Osteocyte (in vitro differentiated cells): ENCODE measurements at regions not wholly inside any gene's neighbourhood (a gene's known extent, or its start where the extent isn't known, plus 50 kb on each side); places are given as distances from the start of the nearest gene placed in this dataset.

ENCODE experiments used
- DNase-seq: peaks from one replicate; pipeline ENCODE4 v3.0.0; 2021; ENCODE audit warnings: mixed read lengths; ENCODE audit not compliant: unreplicated experiment; ENCODE audit errors: extremely low spot score
- H3K27ac Mint-ChIP-seq: one replicate; pipeline ENCODE4 v1.8.0; 2021; ENCODE audit warnings: mild to moderate bottlenecking, mixed read lengths; ENCODE audit not compliant: unreplicated experiment
- H3K27me3 Mint-ChIP-seq: one replicate; pipeline ENCODE4 v1.8.0; 2021; ENCODE audit warnings: mixed read lengths; ENCODE audit not compliant: unreplicated experiment
- H3K36me3 Mint-ChIP-seq: one replicate; pipeline ENCODE4 v1.8.0; 2021; ENCODE audit warnings: mixed read lengths; ENCODE audit not compliant: unreplicated experiment
- H3K4me1 Mint-ChIP-seq: one replicate; pipeline ENCODE4 v1.8.0; 2021; ENCODE audit warnings: mixed read lengths; ENCODE audit not compliant: unreplicated experiment
- H3K4me3 Mint-ChIP-seq: one replicate; pipeline ENCODE4 v1.8.0; 2021; ENCODE audit warnings: mild to moderate bottlenecking, moderate library complexity, mixed read lengths; ENCODE audit not compliant: unreplicated experiment
- H3K9me3 Mint-ChIP-seq: one replicate; pipeline ENCODE4 v1.8.0; 2021; ENCODE audit warnings: mixed read lengths; ENCODE audit not compliant: unreplicated experiment
- TF ChIP-seq, protein P1 (sequence below): fragments of 200-600 bp; sonication (generic); IDR thresholded peaks from 2 replicates; pipeline ENCODE4 v1.5.0; 2021; ENCODE audit warnings: antibody characterized with exemption, mild to moderate bottlenecking, moderate library complexity

DNA sequence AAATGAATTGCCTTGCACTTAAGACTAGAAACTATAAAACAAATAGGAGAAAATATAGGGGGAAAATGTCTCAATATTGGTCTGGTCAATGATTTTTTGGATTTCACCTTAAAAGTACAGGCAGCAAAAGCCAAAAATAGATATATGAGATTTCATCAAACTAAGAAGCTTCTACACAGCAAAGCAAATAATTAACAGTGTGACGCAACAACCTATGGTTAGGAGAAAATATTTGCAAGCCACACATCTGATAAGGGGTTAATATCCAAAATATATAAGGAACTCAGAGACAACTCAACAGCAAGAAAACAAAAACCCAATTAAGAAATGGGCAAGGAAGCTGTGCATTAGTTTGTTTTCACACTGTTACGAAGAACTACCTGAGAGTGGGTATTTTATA lies 89.1 kb downstream of the MAIP1 start:
- Mint-ChIP-seq H3K27me3 (no peaks in the 10 kb centered on the region), H3K36me3 (no peaks in the 10 kb centered on the region), H3K4me3 (no peak overlapping the region), H3K9me3 (peaks cover 16% of the 10 kb centered on the region), H3K4me1 (peaks cover 24% of the 10 kb centered on the region), H3K27ac (no peak overlapping the region)
- TF ChIP-seq, protein P1, sequence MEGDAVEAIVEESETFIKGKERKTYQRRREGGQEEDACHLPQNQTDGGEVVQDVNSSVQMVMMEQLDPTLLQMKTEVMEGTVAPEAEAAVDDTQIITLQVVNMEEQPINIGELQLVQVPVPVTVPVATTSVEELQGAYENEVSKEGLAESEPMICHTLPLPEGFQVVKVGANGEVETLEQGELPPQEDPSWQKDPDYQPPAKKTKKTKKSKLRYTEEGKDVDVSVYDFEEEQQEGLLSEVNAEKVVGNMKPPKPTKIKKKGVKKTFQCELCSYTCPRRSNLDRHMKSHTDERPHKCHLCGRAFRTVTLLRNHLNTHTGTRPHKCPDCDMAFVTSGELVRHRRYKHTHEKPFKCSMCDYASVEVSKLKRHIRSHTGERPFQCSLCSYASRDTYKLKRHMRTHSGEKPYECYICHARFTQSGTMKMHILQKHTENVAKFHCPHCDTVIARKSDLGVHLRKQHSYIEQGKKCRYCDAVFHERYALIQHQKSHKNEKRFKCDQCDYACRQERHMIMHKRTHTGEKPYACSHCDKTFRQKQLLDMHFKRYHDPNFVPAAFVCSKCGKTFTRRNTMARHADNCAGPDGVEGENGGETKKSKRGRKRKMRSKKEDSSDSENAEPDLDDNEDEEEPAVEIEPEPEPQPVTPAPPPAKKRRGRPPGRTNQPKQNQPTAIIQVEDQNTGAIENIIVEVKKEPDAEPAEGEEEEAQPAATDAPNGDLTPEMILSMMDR, result no peak
- DNase-seq, result no peak

DNA sequence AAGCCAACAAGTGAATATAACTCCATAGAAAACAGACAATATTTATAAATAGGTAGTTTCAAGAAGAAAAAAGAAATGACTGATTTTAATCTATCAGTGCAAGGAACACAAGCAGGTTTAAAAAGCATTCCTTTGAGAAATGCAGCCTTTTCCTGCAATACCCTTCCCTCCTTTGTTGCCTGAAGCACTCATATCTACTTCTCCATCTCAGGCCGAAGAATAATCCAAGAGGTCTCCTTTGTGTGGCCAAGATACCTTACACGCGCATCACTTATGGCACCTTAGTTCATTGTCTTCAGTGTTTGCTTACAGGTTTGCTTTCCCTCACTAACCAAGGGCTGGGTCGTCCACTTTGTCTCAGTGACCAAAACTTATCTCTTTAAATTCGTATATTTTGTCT lies 93.0 kb downstream of the MAIP1 start:
- Mint-ChIP-seq H3K27me3 (no peaks in the 10 kb centered on the region), H3K4me1 (peaks cover 17% of the 10 kb centered on the region), H3K4me3 (no peak overlapping the region), H3K9me3 (peaks cover 13% of the 10 kb centered on the region), H3K27ac (no peak overlapping the region), H3K36me3 (no peaks in the 10 kb centered on the region)
- TF ChIP-seq, protein P1, result no peak
- no peak for DNase-seq

DNA sequence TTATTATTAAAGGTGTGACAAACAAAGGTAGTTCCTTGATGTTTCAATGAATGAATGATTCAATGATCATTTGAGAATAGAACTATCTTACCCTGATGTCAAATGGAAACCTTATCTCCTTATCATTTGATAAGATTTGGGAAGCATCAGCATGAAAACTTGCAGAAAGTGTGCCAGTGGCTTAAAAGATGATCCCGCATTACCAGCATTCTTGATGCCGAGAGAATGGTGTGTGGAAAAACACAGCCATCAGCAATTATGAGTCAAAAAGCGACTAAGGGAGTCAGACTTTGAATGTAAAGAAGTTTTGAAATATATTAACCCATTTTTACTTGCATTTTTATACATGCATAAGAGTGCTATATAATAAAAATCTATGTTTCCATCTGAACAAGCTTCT lies 93.7 kb downstream of the MAIP1 start:
- H3K4me3 Mint-ChIP-seq, result no peak overlapping the region
- no peaks in the 10 kb centered on the region for H3K27me3 Mint-ChIP-seq
- DNase-seq, result no peak
- H3K27ac Mint-ChIP-seq, result no peak overlapping the region
- peaks cover 6% of the 10 kb centered on the region for H3K9me3 Mint-ChIP-seq
- H3K36me3 Mint-ChIP-seq, result no peaks in the 10 kb centered on the region
- peaks cover 17% of the 10 kb centered on the region for H3K4me1 Mint-ChIP-seq
- TF ChIP-seq, protein P1, result no peak

DNA sequence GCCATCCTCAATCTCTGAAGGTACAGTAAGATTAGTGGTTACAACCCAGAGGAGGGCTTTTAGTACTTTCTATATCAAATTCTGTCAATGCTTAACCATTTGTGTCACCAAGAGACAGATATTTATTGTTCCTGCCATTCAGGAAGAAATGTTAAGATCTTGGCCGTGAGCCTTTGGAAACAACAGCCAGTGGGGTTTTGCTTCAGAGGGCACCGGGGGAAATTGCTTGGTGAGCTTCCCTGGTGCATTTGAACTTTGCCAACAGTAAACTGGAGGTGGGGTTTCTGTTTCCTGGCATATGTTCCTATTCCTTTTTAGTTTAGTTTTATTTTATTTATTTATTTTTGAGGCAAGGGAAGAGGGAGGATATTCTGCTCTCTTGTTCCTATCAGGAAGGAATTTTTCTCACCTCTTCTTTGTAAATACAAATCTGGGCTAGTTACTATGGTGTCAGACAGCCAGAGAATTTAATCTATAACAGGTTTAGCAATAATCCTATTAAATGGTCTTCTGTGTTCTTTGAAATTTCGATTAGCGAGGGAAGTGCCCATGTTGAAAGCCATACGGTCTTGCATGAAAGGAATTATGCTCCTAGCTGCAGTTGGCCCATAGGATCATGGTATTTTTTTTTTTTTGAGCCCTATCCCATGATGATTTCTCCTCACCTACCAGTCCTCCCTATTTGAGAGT lies 95.7 kb downstream of the MAIP1 start:
- no peak for DNase-seq
- Mint-ChIP-seq H3K36me3 (no peaks in the 10 kb centered on the region), H3K9me3 (peaks cover under 1% of the 10 kb centered on the region), H3K4me3 (no peak overlapping the region), H3K27ac (peak overlapping the region; percentile 36), H3K4me1 (peaks cover 17% of the 10 kb centered on the region), H3K27me3 (no peaks in the 10 kb centered on the region)
- TF ChIP-seq, protein P1, result no peak

DNA sequence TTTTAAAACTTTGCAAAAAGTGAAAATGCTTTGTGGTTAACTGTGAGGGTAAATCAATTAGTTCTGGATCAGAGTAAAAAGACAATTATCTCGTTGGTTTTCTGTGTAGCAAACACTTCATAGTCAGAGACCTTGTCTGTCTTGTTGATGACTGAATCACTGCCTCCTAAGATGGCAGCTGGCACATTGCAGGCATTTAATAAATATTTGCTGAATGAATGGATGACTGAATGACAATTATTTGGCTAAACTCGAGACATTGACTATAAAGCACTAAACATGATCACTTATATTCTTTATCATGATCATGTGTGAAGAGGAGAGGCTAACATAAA lies 96.2 kb downstream of the MAIP1 start:
- peaks cover 17% of the 10 kb centered on the region for H3K4me1 Mint-ChIP-seq
- DNase-seq, result no peak
- peaks cover 2% of the 10 kb centered on the region for H3K36me3 Mint-ChIP-seq
- H3K9me3 Mint-ChIP-seq, result peaks cover 5% of the 10 kb centered on the region
- TF ChIP-seq, protein P1, result no peak
- no peak overlapping the region for H3K4me3 Mint-ChIP-seq
- no peaks in the 10 kb centered on the region for H3K27me3 Mint-ChIP-seq
- H3K27ac Mint-ChIP-seq, result no peak overlapping the region
